GM12878 (cell line): ENCODE measurements at regions not wholly inside any gene's neighbourhood (a gene's known extent, or its start where the extent isn't known, plus 50 kb on each side); places are given as distances from the start of the nearest gene placed in this dataset.

Experiments used
- ATAC-seq: fragments of 200-7000 bp; cut with Tn5 transposase; 3 replicates; pipeline ENCODE4 v1.9.1; 2020; ENCODE audit warnings: mild to moderate bottlenecking, moderate library complexity
- BruUV-seq: library from RNA; stranded (reverse); fragments of 400-500 nt; replicated peaks from 2 replicates; lab custom pipeline; 2021; lab: Mats Ljungman, UMichigan
- CTCF ChIA-PET: fragments of 300-600 bp; sonication (Branson Sonifier 250); formaldehyde crosslinking; extraction: SDS; loops from one replicate; lab custom pipeline; 2021; ENCODE audit warnings: inconsistent platforms; lab: Yijun Ruan, JAX
- POLR2A ChIA-PET: fragments of 350-600 bp; formaldehyde crosslinking; extraction: SDS; loops from one replicate; lab custom pipeline; 2021; ENCODE audit warnings: inconsistent platforms; lab: Charles Lee
- RAD21 ChIA-PET: fragments of 300-600 bp; sonication (Branson Sonifier 250); formaldehyde crosslinking; loops from one replicate; lab custom pipeline; 2023; ENCODE audit warnings: antibody characterized with exemption; ENCODE audit not compliant: unreplicated experiment; lab: Charles Lee
- SMC1A ChIA-PET: fragments of 300-600 bp; sonication (Branson Sonifier 250); formaldehyde crosslinking; loops from one replicate; lab custom pipeline; 2023; ENCODE audit not compliant: unreplicated experiment, uncharacterized antibody; lab: Charles Lee
- DNase-seq: peaks from one replicate; pipeline ENCODE4 v3.0.0-alpha.2; 2011; ENCODE audit warnings: low read depth, low spot score
- FAIRE-seq: peaks from 3 replicates; lab custom pipeline; 2011; peaks lifted over from hg19 to GRCh38; lab: Jason Lieb, UNC
- H2AFZ ChIP-seq: 2 replicates; pipeline ENCODE4 v1.6.0; 2011; ENCODE audit warnings: low read depth, low read length, control low read depth; ENCODE audit not compliant: control insufficient read depth
- H3K27ac ChIP-seq: 2 replicates; pipeline ENCODE4 v1.5.1; 2011; ENCODE audit warnings: control low read depth; ENCODE audit not compliant: control insufficient read depth, insufficient read depth
- H3K27me3 ChIP-seq, 2 experiments: replicated peaks in 1 of 2; 2 replicates each; pipeline versions ENCODE4 v1.6.0 to v1.6.1; 2011; ENCODE audit warnings: low read length in 1 of 2; ENCODE audit not compliant: control insufficient read depth in 2 of 2, insufficient read depth in 2 of 2
- H3K36me3 ChIP-seq, 2 experiments: 2 replicates each; pipeline ENCODE4 v1.5.1; 2011; ENCODE audit warnings: low read length in 1 of 2; ENCODE audit not compliant: control insufficient read depth in 2 of 2, insufficient read depth in 2 of 2
- H3K4me1 ChIP-seq: 2 replicates; pipeline ENCODE4 v1.6.1; 2011; ENCODE audit warnings: mild to moderate bottlenecking, low read length, moderate library complexity, mixed read lengths; ENCODE audit not compliant: control insufficient read depth, insufficient read depth
- H3K4me2 ChIP-seq: 2 replicates; pipeline ENCODE4 v1.6.0; 2011; ENCODE audit warnings: control low read depth; ENCODE audit not compliant: control insufficient read depth, insufficient read depth
- H3K4me3 ChIP-seq: fragments of 200-600 bp; sonication (generic); 2 replicates; pipeline ENCODE4 v1.5.1; 2016
- H3K79me2 ChIP-seq: 2 replicates; pipeline ENCODE4 v1.6.0; 2011; ENCODE audit warnings: low read length; ENCODE audit not compliant: control insufficient read depth, insufficient read depth
- H3K9ac ChIP-seq: 2 replicates; pipeline ENCODE4 v1.8.0; 2011; ENCODE audit warnings: low read length, control low read depth, mixed read lengths; ENCODE audit not compliant: control insufficient read depth, insufficient read depth
- H3K9me3 ChIP-seq: replicated peaks from 3 replicates; pipeline ENCODE4 v1.5.1; 2011; ENCODE audit warnings: mild to moderate bottlenecking, low read length; ENCODE audit not compliant: control insufficient read depth, insufficient read depth
- H4K20me1 ChIP-seq: 2 replicates; pipeline ENCODE4 v1.6.0; 2011; ENCODE audit not compliant: control insufficient read depth, insufficient read depth
- ATF3 ChIP-seq: IDR thresholded peaks from 2 replicates; pipeline ENCODE4 v1.6.1; 2011; ENCODE audit warnings: low read depth, mild to moderate bottlenecking, low read length, moderate library complexity, borderline replicate concordance; ENCODE audit errors: extremely low read depth
- ATF7 ChIP-seq: fragments of 450-650 bp; IDR thresholded peaks from 2 replicates; pipeline ENCODE4 v1.6.1; 2016; ENCODE audit warnings: low read depth, mild to moderate bottlenecking
- LARP7 ChIP-seq: fragments of 450-650 bp; IDR thresholded peaks from 2 replicates; pipeline ENCODE4 v1.6.1; 2017; ENCODE audit warnings: mild to moderate bottlenecking
- SMAD1 ChIP-seq: fragments of 450-650 bp; IDR thresholded peaks from 2 replicates; pipeline ENCODE4 v1.6.1; 2018; ENCODE audit warnings: mild to moderate bottlenecking, low read depth; ENCODE audit not compliant: partially characterized antibody
- STAT3 ChIP-seq: IDR thresholded peaks from 2 replicates; pipeline ENCODE4 v1.6.1; 2011; ENCODE audit warnings: low read depth, low read length, improper control_type of control experiment
- TCF12 ChIP-seq: IDR thresholded peaks from 2 replicates; pipeline ENCODE4 v1.6.1; 2011; ENCODE audit warnings: low read depth, mild to moderate bottlenecking, low read length
- USF1 ChIP-seq: IDR thresholded peaks from 2 replicates; pipeline ENCODE4 v1.6.1; 2011; ENCODE audit warnings: borderline replicate concordance, low read depth, mild to moderate bottlenecking, moderate library complexity, mixed read lengths, low read length; ENCODE audit not compliant: insufficient read depth; ENCODE audit errors: extremely low read length
- ZBTB11 ChIP-seq: fragments of 450-650 bp; formaldehyde crosslinking; IDR thresholded peaks from 2 replicates; pipeline ENCODE4 v1.5.0; 2022; ENCODE audit warnings: mild to moderate bottlenecking, missing genetic modification characterization
- ZNF24 ChIP-seq: fragments of 450-650 bp; IDR thresholded peaks from 2 replicates; pipeline ENCODE4 v1.6.1; 2017; ENCODE audit warnings: antibody characterized with exemption, mild to moderate bottlenecking
- WGBS: methylation state at CpG from one replicate; pipeline ENCODE4 v1.1.6; 2016; ENCODE audit warnings: low lambda C conversion rate; ENCODE audit not compliant: insufficient replicate concordance, insufficient coverage; ENCODE audit errors: missing lambda C conversion rate; 5-methylcytosine and 5-hydroxymethylcytosine counted together
- in situ Hi-C: fragments of 300-500 bp; cut with MboI; formaldehyde crosslinking; loops from 9 replicates; pipeline ENCODE4 v1.14.3; 2018; ENCODE audit warnings: mixed read lengths
- intact Hi-C: fragments of 100-400 bp; cut with micrococcal nuclease; formaldehyde crosslinking; loops from one replicate; pipeline ENCODE4 v1.14.2; 2022; ENCODE audit not compliant: unreplicated experiment

- no peaks in the 10 kb centered on the region for H3K36me3 ChIP-seq
- no peak for FAIRE-seq
- WGBS, result 79% methylated on average over 2 of the region's 2 CpGs
- TF ChIP-seq SMAD1, result no peak
- no peak for TF ChIP-seq STAT3
- TF ChIP-seq ZNF24, result no peak
- no peak for TF ChIP-seq USF1
- TF ChIP-seq ZBTB11, result no peak
- TF ChIP-seq ATF7, result no peak
- TF ChIP-seq TCF12, result no peak
- no peak for TF ChIP-seq ATF3
- no peak for TF ChIP-seq LARP7
- TF ChIP-seq, all 136 proteins: peak for 0
- Histone ChIP-seq H3K4me3 (no peak overlapping the region), H3K27ac (no peak overlapping the region), H3K4me2 (no peak overlapping the region), H3K4me1 (no peaks in the 10 kb centered on the region), H3K9ac (no peak overlapping the region), H4K20me1 (no peaks in the 10 kb centered on the region), H3K79me2 (no peaks in the 10 kb centered on the region), H3K27me3 (no peaks in the 10 kb centered on the region; a peak in 1 of 4 replicates), H3K9me3 (no peaks in the 10 kb centered on the region), H2AFZ (no peak overlapping the region)
- no peak for DNase-seq
- CTCF ChIA-PET, result no interaction called here
- no peak for ATAC-seq
- in situ Hi-C loops, result no loop called here
- RAD21 ChIA-PET, result no interaction called here
- no TSS peak for BruUV-seq
- SMC1A ChIA-PET, result interaction anchor here (1.0 to 1.1 kb wide), 2 partner anchors 19 to 30 kb away, joined by 3 read pairs; no protein-coding TSS in a partner anchor
- POLR2A ChIA-PET, result no interaction called here
- intact Hi-C loops, result no loop called here
Measured at GRCh38 chr12:28099871-28100270, 90.4 kb upstream of the CCDC91 start.
